Breast epithelium (tissue), 4 donors: ENCODE measurements at regions not wholly inside any gene's neighbourhood (a gene's known extent, or its start where the extent isn't known, plus 50 kb on each side); places are given as distances from the start of the nearest gene placed in this dataset.

Source experiments
- DNase-seq, 2 donors: peaks; one replicate each; pipeline ENCODE4 v3.0.0-alpha.2; 2019; ENCODE audit warnings: low spot score in 2 of 2
- H3K27ac ChIP-seq, 2 donors: fragments of 200-600 bp; sonication (generic) in 1 of 2; one replicate each; pipeline ENCODE4 v1.5.1; 2016 to 2019; ENCODE audit warnings: mild to moderate bottlenecking in 1 of 2
- H3K27me3 ChIP-seq, 2 donors: fragments of 200-600 bp; sonication (generic) in 1 of 2; one replicate each; pipeline versions ENCODE4 v1.5.1 to v1.6.0; 2017 to 2019; ENCODE audit warnings: control low read depth in 1 of 2, mild to moderate bottlenecking in 1 of 2
- H3K36me3 ChIP-seq: fragments of 200-600 bp; one replicate; pipeline ENCODE4 v1.5.1; 2019
- H3K4me1 ChIP-seq, 2 donors: fragments of 200-600 bp; sonication (generic); one replicate each; pipeline ENCODE4 v1.5.1; 2016 to 2019; ENCODE audit warnings: control low read depth in 1 of 2
- H3K4me3 ChIP-seq, 3 donors: fragments of 200-600 bp; sonication (generic); 1 replicate in 2 of 3; 2 replicates in 1 of 3; pipeline ENCODE4 v1.5.1; 2016 to 2019; ENCODE audit warnings: mild to moderate bottlenecking in 3 of 3, moderate library complexity in 2 of 3
- H3K9me3 ChIP-seq, 2 donors: fragments of 200-600 bp; sonication (generic) in 1 of 2; one replicate each; pipeline ENCODE4 v1.5.1; 2016 to 2019; ENCODE audit warnings: control low read depth in 1 of 2
- POLR2A ChIP-seq: fragments of 450-650 bp; IDR thresholded peaks from one replicate; pipeline ENCODE4 v1.6.1; 2016; ENCODE audit warnings: antibody characterized with exemption, mild to moderate bottlenecking, moderate library complexity
- POLR2AphosphoS5 ChIP-seq, 3 donors: sonication (generic); formaldehyde crosslinking; IDR thresholded peaks; one replicate each; pipeline ENCODE4 v1.6.1; 2017; ENCODE audit warnings: antibody characterized with exemption in 3 of 3
- intact Hi-C: fragments of 100-400 bp; cut with DNase I; formaldehyde crosslinking; loops from one replicate; pipeline ENCODE4 v1.15.1; 2023; ENCODE audit warnings: low total_unique reads
- TF ChIP-seq, protein P1 (sequence below), 3 donors: fragments of 450-650 bp; IDR thresholded peaks; one replicate each; pipeline ENCODE4 v1.5.1; 2016 to 2017; ENCODE audit warnings: antibody characterized with exemption in 3 of 3, mild to moderate bottlenecking in 3 of 3, moderate library complexity in 3 of 3

DNA sequence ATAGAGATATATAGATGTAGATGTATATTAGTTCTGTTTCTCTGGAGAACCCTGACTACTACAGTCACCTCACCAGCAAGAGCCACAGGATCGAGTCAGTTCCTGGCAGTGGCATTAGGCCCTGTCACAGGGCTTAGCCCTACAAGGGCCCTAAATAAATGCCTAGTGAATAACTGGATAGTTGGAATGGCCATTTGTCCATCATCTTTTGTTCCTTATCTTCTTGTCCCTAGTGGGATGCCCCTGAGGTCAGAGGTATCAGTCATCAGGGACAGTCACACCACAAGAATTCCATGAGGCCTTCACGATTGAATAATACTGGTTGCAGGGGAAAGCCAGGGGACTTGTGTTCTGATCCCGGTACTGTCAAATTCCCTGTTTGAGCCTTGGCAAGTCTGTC is 204.9 kb upstream of the PPP2R3A start:
- Histone ChIP-seq H3K36me3 (no peaks in the 10 kb centered on the region), H3K27ac (no peak overlapping the region), H3K4me3 (no peak overlapping the region), H3K27me3 (no peaks in the 10 kb centered on the region), H3K9me3 (no peaks in the 10 kb centered on the region), H3K4me1 (no peaks in the 10 kb centered on the region)
- TF ChIP-seq, protein P1, sequence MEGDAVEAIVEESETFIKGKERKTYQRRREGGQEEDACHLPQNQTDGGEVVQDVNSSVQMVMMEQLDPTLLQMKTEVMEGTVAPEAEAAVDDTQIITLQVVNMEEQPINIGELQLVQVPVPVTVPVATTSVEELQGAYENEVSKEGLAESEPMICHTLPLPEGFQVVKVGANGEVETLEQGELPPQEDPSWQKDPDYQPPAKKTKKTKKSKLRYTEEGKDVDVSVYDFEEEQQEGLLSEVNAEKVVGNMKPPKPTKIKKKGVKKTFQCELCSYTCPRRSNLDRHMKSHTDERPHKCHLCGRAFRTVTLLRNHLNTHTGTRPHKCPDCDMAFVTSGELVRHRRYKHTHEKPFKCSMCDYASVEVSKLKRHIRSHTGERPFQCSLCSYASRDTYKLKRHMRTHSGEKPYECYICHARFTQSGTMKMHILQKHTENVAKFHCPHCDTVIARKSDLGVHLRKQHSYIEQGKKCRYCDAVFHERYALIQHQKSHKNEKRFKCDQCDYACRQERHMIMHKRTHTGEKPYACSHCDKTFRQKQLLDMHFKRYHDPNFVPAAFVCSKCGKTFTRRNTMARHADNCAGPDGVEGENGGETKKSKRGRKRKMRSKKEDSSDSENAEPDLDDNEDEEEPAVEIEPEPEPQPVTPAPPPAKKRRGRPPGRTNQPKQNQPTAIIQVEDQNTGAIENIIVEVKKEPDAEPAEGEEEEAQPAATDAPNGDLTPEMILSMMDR (IDR thresholded peaks at IDR 0.05), result no peak
- no peak for TF ChIP-seq POLR2A
- no peak for TF ChIP-seq POLR2AphosphoS5 (IDR thresholded peaks at IDR 0.05)
- intact Hi-C loops, result no loop called here
- DNase-seq, result no peak

DNA sequence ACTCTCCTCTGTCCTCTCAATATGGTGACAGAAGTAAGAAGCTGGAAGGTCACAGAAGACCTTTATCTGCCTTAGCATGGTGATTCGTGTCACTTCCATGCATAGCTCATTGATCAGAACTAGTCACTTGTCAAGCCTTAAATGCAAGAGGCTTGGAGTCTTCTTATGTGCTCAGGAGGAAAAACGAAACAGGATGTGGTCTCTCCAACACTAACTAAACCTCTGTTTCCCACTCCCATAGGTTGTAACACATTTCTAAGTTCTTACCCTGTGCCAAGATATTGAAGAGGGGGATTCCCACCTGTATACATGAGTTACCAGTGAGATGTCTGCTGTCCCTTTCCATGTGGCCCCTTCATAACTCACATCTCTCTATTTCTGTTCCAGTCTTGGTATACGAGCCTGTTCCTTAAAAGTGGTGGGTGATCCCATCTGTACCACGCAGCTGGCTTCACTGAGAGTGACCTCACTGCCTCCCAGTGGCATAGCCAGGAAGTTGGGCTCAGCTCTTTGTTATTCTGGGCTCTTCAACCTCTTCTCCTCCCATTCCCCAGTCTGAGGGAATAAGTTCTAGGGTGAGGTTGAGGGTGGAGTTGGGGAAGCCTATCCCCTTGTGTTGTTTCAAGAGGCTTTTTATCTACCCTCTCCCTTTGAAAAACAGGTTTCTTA is 203.2 kb upstream of the PPP2R3A start:
- no peaks in the 10 kb centered on the region for H3K27me3 ChIP-seq
- no peak overlapping the region for H3K27ac ChIP-seq
- intact Hi-C loops, result no loop called here
- no peak overlapping the region for H3K4me3 ChIP-seq
- H3K9me3 ChIP-seq, result peaks cover 0 to 5% of the 10 kb centered on the region in 2 donors
- no peaks in the 10 kb centered on the region for H3K4me1 ChIP-seq
- no peak for DNase-seq
- TF ChIP-seq POLR2A (no peak), POLR2AphosphoS5 (IDR thresholded peaks at IDR 0.05) (no peak)
- TF ChIP-seq, protein P1 (IDR thresholded peaks at IDR 0.05), result no peak
- no peaks in the 10 kb centered on the region for H3K36me3 ChIP-seq

DNA sequence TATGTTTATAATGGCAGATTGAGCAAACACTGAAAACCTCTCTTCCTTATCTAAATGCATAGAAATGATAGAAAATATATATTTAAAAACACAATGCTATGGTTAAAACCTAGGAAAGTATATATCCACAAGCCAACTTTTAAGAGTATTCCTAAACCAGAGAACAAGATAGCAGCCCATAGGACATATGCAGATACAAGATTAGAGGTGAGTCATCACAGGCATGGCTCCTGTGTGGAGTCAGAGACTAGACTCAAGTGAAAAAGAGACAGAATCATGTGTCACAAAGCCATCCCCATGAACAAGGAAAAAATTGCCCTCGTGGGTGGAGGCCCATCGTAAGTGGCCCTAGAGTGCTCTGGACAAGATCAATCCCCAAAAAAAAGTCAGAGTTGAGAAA is 199.4 kb upstream of the PPP2R3A start:
- H3K4me1 ChIP-seq, result no peaks in the 10 kb centered on the region
- H3K36me3 ChIP-seq, result no peaks in the 10 kb centered on the region
- intact Hi-C loops, result no loop called here
- no peak overlapping the region for H3K27ac ChIP-seq
- DNase-seq, result no peak
- peaks cover 0 to 5% of the 10 kb centered on the region in 2 donors for H3K9me3 ChIP-seq
- no peak for TF ChIP-seq POLR2AphosphoS5 (IDR thresholded peaks at IDR 0.05)
- TF ChIP-seq POLR2A, result no peak
- TF ChIP-seq, protein P1 (IDR thresholded peaks at IDR 0.05), result no peak
- H3K4me3 ChIP-seq, result no peak overlapping the region
- no peaks in the 10 kb centered on the region for H3K27me3 ChIP-seq

DNA sequence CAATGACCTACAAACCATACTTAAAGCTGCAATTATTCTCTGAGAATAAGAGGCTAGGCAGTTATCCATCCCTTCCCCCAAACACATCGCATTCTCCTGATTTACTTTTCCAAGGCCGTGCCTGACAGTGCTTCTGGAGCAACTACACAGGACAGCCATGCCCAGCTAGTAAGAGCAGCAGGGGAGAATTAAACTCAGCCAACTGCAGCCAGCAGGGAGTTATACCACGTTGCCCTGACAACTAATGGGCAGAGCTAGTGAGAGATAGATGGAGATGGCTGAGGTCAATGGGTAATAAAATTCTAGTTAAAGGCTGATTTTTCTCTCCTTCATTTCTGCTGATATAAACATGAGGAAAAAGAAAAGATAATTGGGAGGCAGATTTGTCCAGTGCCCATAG is 193.8 kb upstream of the PPP2R3A start:
- Histone ChIP-seq H3K4me1 (no peaks in the 10 kb centered on the region), H3K9me3 (peaks cover 2 to 3% of the 10 kb centered on the region in 2 donors), H3K4me3 (no peak overlapping the region), H3K27ac (no peak overlapping the region), H3K27me3 (no peaks in the 10 kb centered on the region), H3K36me3 (no peaks in the 10 kb centered on the region)
- intact Hi-C loops, result no loop called here
- TF ChIP-seq, protein P1 (IDR thresholded peaks at IDR 0.05), result no peak
- TF ChIP-seq POLR2A (no peak), POLR2AphosphoS5 (IDR thresholded peaks at IDR 0.05) (no peak)
- no peak for DNase-seq

DNA sequence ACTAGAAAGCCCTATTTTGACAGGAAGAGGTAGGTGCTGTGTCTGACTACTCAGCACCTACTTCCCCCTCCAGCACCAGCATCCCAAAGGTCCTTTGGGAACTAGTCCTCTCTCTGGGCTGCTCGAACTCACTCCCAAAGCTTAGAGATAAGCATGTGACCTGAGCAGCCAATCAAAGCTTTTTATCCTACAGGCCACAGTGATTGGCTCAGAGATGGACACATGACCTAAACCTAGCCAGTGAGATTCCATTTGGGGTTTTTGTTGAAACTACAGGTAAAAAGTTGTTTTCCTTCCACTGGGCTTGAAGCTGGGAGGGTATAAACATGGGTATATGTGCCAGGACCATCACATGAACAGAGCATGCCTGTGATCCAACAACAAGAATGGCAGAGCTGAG is 186.5 kb upstream of the PPP2R3A start:
- TF ChIP-seq, protein P1 (IDR thresholded peaks at IDR 0.05), result no peak
- no peak for TF ChIP-seq POLR2AphosphoS5 (IDR thresholded peaks at IDR 0.05)
- no peak for TF ChIP-seq POLR2A
- intact Hi-C loops, result no loop called here
- H3K4me3 ChIP-seq, result no peak overlapping the region
- H3K9me3 ChIP-seq, result peaks cover 3 to 7% of the 10 kb centered on the region in 2 donors
- DNase-seq, result no peak
- H3K27me3 ChIP-seq, result no peaks in the 10 kb centered on the region
- H3K27ac ChIP-seq, result no peak overlapping the region
- no peaks in the 10 kb centered on the region for H3K4me1 ChIP-seq
- no peaks in the 10 kb centered on the region for H3K36me3 ChIP-seq
